ENCODE measurements at regions not wholly inside any gene's neighbourhood (a gene's known extent, or its start where the extent isn't known, plus 50 kb on each side); places are given as distances from the start of the nearest gene placed in this dataset.
"Not testable (repeated sequence)": the region's sequence is repeated elsewhere in the genome, so short reads cannot be mapped to it uniquely, and the experiment has no call there.

DNA sequence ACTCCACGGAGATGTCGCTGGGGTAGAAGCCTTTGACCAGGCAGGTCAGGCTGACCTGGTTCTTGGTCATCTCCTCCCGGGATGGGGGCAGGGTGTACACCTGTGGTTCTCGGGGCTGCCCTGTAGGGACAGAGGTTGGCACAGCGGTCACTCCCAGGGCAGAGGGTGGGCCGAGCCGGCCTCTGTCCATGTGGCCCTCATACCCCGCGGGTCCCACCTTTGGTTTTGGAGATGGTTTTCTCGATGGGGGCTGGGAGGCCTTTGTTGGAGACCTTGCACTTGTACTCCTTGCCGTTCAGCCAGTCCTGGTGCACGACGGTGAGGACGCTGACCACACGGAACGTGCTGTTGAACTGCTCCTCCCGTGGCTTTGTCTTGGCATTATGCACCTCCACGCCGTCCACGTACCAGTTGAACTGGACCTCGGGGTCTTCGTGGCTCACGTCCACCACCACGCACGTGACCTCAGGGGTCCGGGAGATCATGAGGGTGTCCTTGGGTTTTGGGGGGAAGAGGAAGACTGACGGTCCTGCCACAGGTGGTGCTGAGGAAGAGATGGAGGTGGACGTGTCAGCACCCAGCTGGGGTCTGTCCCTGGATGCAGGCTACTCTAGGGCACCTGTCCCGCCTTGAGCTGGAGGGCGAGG lies 117.1 kb downstream of the TMEM121 start:
- H3K27ac Mint-ChIP-seq = peak overlapping the region; percentile 62
- 95% methylated on average over 24 of the region's 30 CpGs for WGBS (ENCODE audit: insufficient coverage)
- H3K9me3 Mint-ChIP-seq (ENCODE audit: insufficient read depth); H4K20me1 ChIP-seq (ENCODE audit: control insufficient read depth, insufficient read depth, low read length, poor library complexity, severe bottlenecking); H3K27me3 Mint-ChIP-seq; H3K9me3 ChIP-seq (ENCODE audit: control extremely low read depth in 1 of 3, control insufficient read depth in 2 of 3, insufficient read depth in 1 of 3, low read length in 2 of 3); H3K27ac ChIP-seq (ENCODE audit: low read length in 2 of 2); H3K27me3 ChIP-seq (replicated peaks in 1 of 4; ENCODE audit: control extremely low read depth in 1 of 4, control insufficient read depth in 3 of 4, insufficient read depth in 4 of 4, low read length in 3 of 4); POLR2A ChIA-PET; intact Hi-C loops (cut with micrococcal nuclease); H3K4me2 ChIP-seq (replicated peaks; ENCODE audit: low read depth, low read length, poor library complexity, severe bottlenecking); H3K4me3 ChIP-seq (ENCODE audit: control extremely low read depth in 1 of 5, extremely low read depth in 1 of 5, insufficient read depth in 1 of 5, low read depth in 2 of 5, low read length in 4 of 5); DNase-seq; H2AFZ ChIP-seq (ENCODE audit: insufficient read depth, low read depth, low read length, poor library complexity, severe bottlenecking); CTCF ChIA-PET; H3K9ac ChIP-seq (ENCODE audit: low read length); ATAC-seq (ENCODE audit: low read depth): not testable (repeated sequence)
- Histone ChIP-seq H3K4me1 (ENCODE audit: control insufficient read depth in 2 of 2, insufficient read depth in 2 of 2, low read length in 2 of 2) (peaks cover 16 to 33% of the 10 kb centered on the region in 2 donors), H3K36me3 (replicated peaks in 1 of 2; ENCODE audit: control extremely low read depth in 1 of 2, control insufficient read depth in 1 of 2, extremely low read depth in 1 of 2, insufficient read depth in 2 of 2, low read length in 1 of 2) (peaks cover 0 to 36% of the 10 kb centered on the region in 2 experiments), H3K79me2 (ENCODE audit: control insufficient read depth, insufficient read depth, low read length) (peaks cover 18% of the 10 kb centered on the region)
- H3K4me1 Mint-ChIP-seq = peaks cover 31% of the 10 kb centered on the region
- H3K4me3 Mint-ChIP-seq = peak overlapping the region; percentile 71

DNA sequence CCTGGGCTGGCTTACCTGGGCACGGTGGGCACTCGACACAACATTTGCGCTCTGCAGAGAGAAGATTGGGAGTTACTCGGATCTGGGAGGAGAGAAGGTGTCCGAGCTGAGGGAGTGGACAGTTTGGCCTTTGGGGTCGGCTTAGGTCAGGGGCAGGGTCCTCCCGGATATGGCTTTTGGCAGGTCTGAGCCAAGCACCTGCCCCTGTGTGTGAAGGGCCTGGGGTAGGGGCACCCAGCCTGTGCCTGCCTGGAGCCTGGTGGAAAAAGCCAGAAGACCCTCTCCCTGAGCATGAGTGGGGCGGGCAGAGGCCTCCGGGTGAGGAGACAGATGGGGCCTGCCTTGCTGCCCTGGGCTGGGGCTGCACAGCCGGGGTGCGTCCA lies 117.7 kb downstream of the TMEM121 start:
- H3K27me3 ChIP-seq (replicated peaks in 1 of 4; ENCODE audit: control extremely low read depth in 1 of 4, control insufficient read depth in 3 of 4, insufficient read depth in 4 of 4, low read length in 3 of 4); H3K27ac ChIP-seq (ENCODE audit: low read length in 2 of 2); H3K9ac ChIP-seq (ENCODE audit: low read length); CTCF ChIA-PET; H3K9me3 ChIP-seq (ENCODE audit: control extremely low read depth in 1 of 3, control insufficient read depth in 2 of 3, insufficient read depth in 1 of 3, low read length in 2 of 3); DNase-seq; H3K9me3 Mint-ChIP-seq (ENCODE audit: insufficient read depth); H4K20me1 ChIP-seq (ENCODE audit: control insufficient read depth, insufficient read depth, low read length, poor library complexity, severe bottlenecking); intact Hi-C loops (cut with micrococcal nuclease); POLR2A ChIA-PET; H2AFZ ChIP-seq (ENCODE audit: insufficient read depth, low read depth, low read length, poor library complexity, severe bottlenecking); H3K4me3 ChIP-seq (ENCODE audit: control extremely low read depth in 1 of 5, extremely low read depth in 1 of 5, insufficient read depth in 1 of 5, low read depth in 2 of 5, low read length in 4 of 5); H3K27me3 Mint-ChIP-seq; ATAC-seq (ENCODE audit: low read depth); H3K4me2 ChIP-seq (replicated peaks; ENCODE audit: low read depth, low read length, poor library complexity, severe bottlenecking): not testable (repeated sequence)
- Mint-ChIP-seq H3K4me1 (peaks cover 36% of the 10 kb centered on the region), H3K27ac (peak overlapping the region; percentile 62), H3K4me3 (peak overlapping the region; percentile 71)
- WGBS (ENCODE audit: insufficient coverage) = 93% methylated on average over 7 of the region's 11 CpGs
- peaks cover 22% of the 10 kb centered on the region for H3K79me2 ChIP-seq (ENCODE audit: control insufficient read depth, insufficient read depth, low read length)
- H3K4me1 ChIP-seq (ENCODE audit: control insufficient read depth in 2 of 2, insufficient read depth in 2 of 2, low read length in 2 of 2) = peaks cover 21 to 38% of the 10 kb centered on the region in 2 donors
- H3K36me3 ChIP-seq (replicated peaks in 1 of 2; ENCODE audit: control extremely low read depth in 1 of 2, control insufficient read depth in 1 of 2, extremely low read depth in 1 of 2, insufficient read depth in 2 of 2, low read length in 1 of 2) = peaks cover 0 to 36% of the 10 kb centered on the region in 2 experiments

DNA sequence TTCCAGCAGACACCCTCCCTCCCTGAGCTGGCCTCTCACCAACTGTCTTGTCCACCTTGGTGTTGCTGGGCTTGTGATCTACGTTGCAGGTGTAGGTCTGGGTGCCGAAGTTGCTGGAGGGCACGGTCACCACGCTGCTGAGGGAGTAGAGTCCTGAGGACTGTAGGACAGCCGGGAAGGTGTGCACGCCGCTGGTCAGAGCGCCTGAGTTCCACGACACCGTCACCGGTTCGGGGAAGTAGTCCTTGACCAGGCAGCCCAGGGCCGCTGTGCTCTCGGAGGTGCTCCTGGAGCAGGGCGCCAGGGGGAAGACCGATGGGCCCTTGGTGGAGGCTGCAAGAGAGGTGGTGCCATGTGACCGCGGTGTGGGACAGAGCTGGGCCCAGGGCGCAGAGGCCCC lies 118.1 kb downstream of the TMEM121 start:
- not testable (repeated sequence) for ATAC-seq (ENCODE audit: low read depth)

DNA sequence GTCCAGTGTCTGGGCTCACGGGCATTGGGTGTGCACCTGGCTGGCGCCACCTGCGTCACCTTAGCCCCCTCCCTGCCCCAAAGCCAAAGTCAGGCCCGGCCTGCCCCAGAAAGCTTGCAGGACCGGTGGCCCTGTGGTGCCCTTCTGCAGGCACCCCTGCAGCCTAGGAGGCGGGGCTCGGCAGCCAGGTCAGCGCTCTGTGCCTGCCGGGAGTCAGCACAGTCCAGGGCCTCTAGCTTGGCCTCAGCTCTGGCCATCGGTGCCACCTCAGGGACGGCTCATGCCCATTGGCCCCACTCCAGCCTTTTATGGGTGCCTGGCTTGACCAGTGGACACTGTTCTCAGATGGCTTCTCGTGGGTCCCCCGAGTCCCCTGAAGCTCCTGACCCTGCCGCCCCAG lies 118.5 kb downstream of the TMEM121 start:
- H3K4me3 ChIP-seq (ENCODE audit: control extremely low read depth in 1 of 5, extremely low read depth in 1 of 5, insufficient read depth in 1 of 5, low read depth in 2 of 5, low read length in 4 of 5); POLR2A ChIA-PET; H3K27me3 ChIP-seq (replicated peaks in 1 of 4; ENCODE audit: control extremely low read depth in 1 of 4, control insufficient read depth in 3 of 4, insufficient read depth in 4 of 4, low read length in 3 of 4); H3K27me3 Mint-ChIP-seq; H2AFZ ChIP-seq (ENCODE audit: insufficient read depth, low read depth, low read length, poor library complexity, severe bottlenecking); H3K9me3 Mint-ChIP-seq (ENCODE audit: insufficient read depth); DNase-seq; H3K9ac ChIP-seq (ENCODE audit: low read length); intact Hi-C loops (cut with micrococcal nuclease); H3K27ac ChIP-seq (ENCODE audit: low read length in 2 of 2); H3K4me3 Mint-ChIP-seq; H3K27ac Mint-ChIP-seq; H3K4me2 ChIP-seq (replicated peaks; ENCODE audit: low read depth, low read length, poor library complexity, severe bottlenecking); ATAC-seq (ENCODE audit: low read depth); H4K20me1 ChIP-seq (ENCODE audit: control insufficient read depth, insufficient read depth, low read length, poor library complexity, severe bottlenecking); H3K9me3 ChIP-seq (ENCODE audit: control extremely low read depth in 1 of 3, control insufficient read depth in 2 of 3, insufficient read depth in 1 of 3, low read length in 2 of 3); CTCF ChIA-PET: not testable (repeated sequence)
- no CpG with 5 or more reads among the region's 14 CpGs for WGBS (ENCODE audit: insufficient coverage)
- Histone ChIP-seq H3K4me1 (ENCODE audit: control insufficient read depth in 2 of 2, insufficient read depth in 2 of 2, low read length in 2 of 2) (peaks cover 28 to 45% of the 10 kb centered on the region in 2 donors), H3K79me2 (ENCODE audit: control insufficient read depth, insufficient read depth, low read length) (peaks cover 28% of the 10 kb centered on the region), H3K36me3 (replicated peaks in 1 of 2; ENCODE audit: control extremely low read depth in 1 of 2, control insufficient read depth in 1 of 2, extremely low read depth in 1 of 2, insufficient read depth in 2 of 2, low read length in 1 of 2) (peaks cover 0 to 36% of the 10 kb centered on the region in 2 experiments)
- peaks cover 42% of the 10 kb centered on the region for H3K4me1 Mint-ChIP-seq

More for the DNA sequence above, 118.1 kb downstream of the TMEM121 start:
- Mint-ChIP-seq H3K4me1 (peaks cover 40% of the 10 kb centered on the region), H3K27ac (peak overlapping the region; percentile 50), H3K4me3 (peak overlapping the region; percentile 70)
- intact Hi-C loops (cut with micrococcal nuclease); POLR2A ChIA-PET; H3K27me3 Mint-ChIP-seq; H3K4me2 ChIP-seq (replicated peaks; ENCODE audit: low read depth, low read length, poor library complexity, severe bottlenecking); H3K9me3 Mint-ChIP-seq (ENCODE audit: insufficient read depth); H3K27ac ChIP-seq (ENCODE audit: low read length in 2 of 2); H4K20me1 ChIP-seq (ENCODE audit: control insufficient read depth, insufficient read depth, low read length, poor library complexity, severe bottlenecking); H3K27me3 ChIP-seq (replicated peaks in 1 of 4; ENCODE audit: control extremely low read depth in 1 of 4, control insufficient read depth in 3 of 4, insufficient read depth in 4 of 4, low read length in 3 of 4); H3K9ac ChIP-seq (ENCODE audit: low read length); H2AFZ ChIP-seq (ENCODE audit: insufficient read depth, low read depth, low read length, poor library complexity, severe bottlenecking); CTCF ChIA-PET; DNase-seq; H3K4me3 ChIP-seq (ENCODE audit: control extremely low read depth in 1 of 5, extremely low read depth in 1 of 5, insufficient read depth in 1 of 5, low read depth in 2 of 5, low read length in 4 of 5); H3K9me3 ChIP-seq (ENCODE audit: control extremely low read depth in 1 of 3, control insufficient read depth in 2 of 3, insufficient read depth in 1 of 3, low read length in 2 of 3): not testable (repeated sequence)
- H3K4me1 ChIP-seq (ENCODE audit: control insufficient read depth in 2 of 2, insufficient read depth in 2 of 2, low read length in 2 of 2) = peaks cover 25 to 42% of the 10 kb centered on the region in 2 donors
- 96% methylated on average over 15 of the region's 19 CpGs for WGBS (ENCODE audit: insufficient coverage)
- H3K79me2 ChIP-seq (ENCODE audit: control insufficient read depth, insufficient read depth, low read length) = peaks cover 27% of the 10 kb centered on the region
- H3K36me3 ChIP-seq (replicated peaks in 1 of 2; ENCODE audit: control extremely low read depth in 1 of 2, control insufficient read depth in 1 of 2, extremely low read depth in 1 of 2, insufficient read depth in 2 of 2, low read length in 1 of 2) = peaks cover 0 to 36% of the 10 kb centered on the region in 2 experiments
